KMS-11 (cell line): ENCODE measurements at regions not wholly inside any gene's neighbourhood (a gene's known extent, or its start where the extent isn't known, plus 50 kb on each side); places are given as distances from the start of the nearest gene placed in this dataset.

ENCODE experiments used
- H2AFZ ChIP-seq: fragments of 200-600 bp; sonication (generic); 2 replicates; pipeline ENCODE4 v1.6.1; 2016; ENCODE audit warnings: antibody characterized with exemption, mixed run types, low read depth
- H3K27ac ChIP-seq: fragments of 200-600 bp; sonication (generic); 2 replicates; pipeline ENCODE4 v1.6.1; 2016; ENCODE audit warnings: mild to moderate bottlenecking, mixed run types
- H3K27me3 ChIP-seq: fragments of 200-600 bp; sonication (generic); 2 replicates; pipeline ENCODE4 v1.6.1; 2017; ENCODE audit warnings: mild to moderate bottlenecking, low read depth, mixed run types, moderate library complexity; ENCODE audit not compliant: insufficient read depth
- H3K36me3 ChIP-seq: fragments of 200-600 bp; sonication (generic); 2 replicates; pipeline ENCODE4 v1.6.1; 2017; ENCODE audit warnings: mild to moderate bottlenecking, mixed run types; ENCODE audit not compliant: insufficient read depth
- H3K4me1 ChIP-seq: fragments of 200-600 bp; sonication (generic); 2 replicates; pipeline ENCODE4 v1.6.1; 2016; ENCODE audit warnings: mild to moderate bottlenecking, low read depth, mixed run types; ENCODE audit not compliant: poor library complexity, severe bottlenecking
- H3K4me2 ChIP-seq: fragments of 200-600 bp; sonication (generic); 2 replicates; pipeline ENCODE4 v1.7.0; 2016; ENCODE audit warnings: mild to moderate bottlenecking, mixed run types
- H3K4me3 ChIP-seq: fragments of 200-600 bp; sonication (generic); IDR thresholded peaks from 2 replicates; pipeline ENCODE4 v1.6.1; 2017; ENCODE audit warnings: low read depth, low read length, mixed read lengths; ENCODE audit not compliant: insufficient read depth
- H3K79me2 ChIP-seq: fragments of 200-600 bp; sonication (generic); 2 replicates; pipeline ENCODE4 v1.6.1; 2016; ENCODE audit warnings: low read depth, mixed run types; ENCODE audit not compliant: insufficient read depth
- H3K9ac ChIP-seq: fragments of 200-600 bp; sonication (generic); 2 replicates; pipeline ENCODE4 v1.6.1; 2016; ENCODE audit warnings: mild to moderate bottlenecking, mixed run types
- H4K20me1 ChIP-seq: fragments of 200-600 bp; sonication (generic); 2 replicates; pipeline ENCODE4 v1.6.1; 2016; ENCODE audit warnings: mild to moderate bottlenecking, mixed run types; ENCODE audit not compliant: insufficient read depth
- TF ChIP-seq, protein P1 (sequence below): fragments of 200-600 bp; sonication (generic); conservative IDR thresholded peaks from 2 replicates; pipeline ENCODE4 v1.6.1; 2017; ENCODE audit warnings: low read depth, mild to moderate bottlenecking, antibody characterized with exemption, low read length, moderate library complexity, mixed read lengths

DNA sequence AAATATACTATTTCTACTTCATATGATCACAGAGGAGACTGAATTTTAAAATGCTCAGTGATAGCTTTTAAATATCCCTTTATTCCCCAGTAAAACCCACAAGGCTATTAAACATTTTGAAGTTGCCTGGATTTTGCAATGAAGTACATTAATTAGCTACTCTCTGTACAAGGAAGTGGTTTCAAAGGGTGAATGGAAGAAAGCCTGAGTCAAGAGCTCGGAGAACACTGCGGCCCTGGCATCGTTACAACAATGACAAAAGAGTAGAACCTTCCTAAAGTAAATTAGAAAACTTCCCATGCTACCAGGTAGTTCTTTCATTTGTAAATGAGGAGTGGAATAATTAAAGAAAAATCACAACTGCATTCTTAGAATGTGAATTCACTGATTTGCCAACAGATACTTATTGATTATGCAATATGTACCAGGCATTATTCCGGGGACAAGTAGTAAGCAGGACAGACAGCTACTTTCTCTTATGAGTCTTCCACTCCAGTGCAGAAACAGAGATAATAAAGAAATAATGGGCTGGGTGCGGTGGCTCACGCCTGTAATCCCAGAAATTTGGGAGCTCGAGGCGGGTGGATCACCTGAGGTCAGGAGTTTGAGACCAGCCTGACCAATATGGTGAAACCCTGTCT lies 63.0 kb downstream of the ZNF22 start:
- no peak overlapping the region for H3K9ac ChIP-seq
- H3K27me3 ChIP-seq = no peaks in the 10 kb centered on the region
- peaks cover 12% of the 10 kb centered on the region for H3K4me1 ChIP-seq
- no peaks in the 10 kb centered on the region for H3K36me3 ChIP-seq
- H3K27ac ChIP-seq = no peak overlapping the region
- H3K4me2 ChIP-seq = no peak overlapping the region
- no peak overlapping the region for H2AFZ ChIP-seq
- TF ChIP-seq, protein P1, sequence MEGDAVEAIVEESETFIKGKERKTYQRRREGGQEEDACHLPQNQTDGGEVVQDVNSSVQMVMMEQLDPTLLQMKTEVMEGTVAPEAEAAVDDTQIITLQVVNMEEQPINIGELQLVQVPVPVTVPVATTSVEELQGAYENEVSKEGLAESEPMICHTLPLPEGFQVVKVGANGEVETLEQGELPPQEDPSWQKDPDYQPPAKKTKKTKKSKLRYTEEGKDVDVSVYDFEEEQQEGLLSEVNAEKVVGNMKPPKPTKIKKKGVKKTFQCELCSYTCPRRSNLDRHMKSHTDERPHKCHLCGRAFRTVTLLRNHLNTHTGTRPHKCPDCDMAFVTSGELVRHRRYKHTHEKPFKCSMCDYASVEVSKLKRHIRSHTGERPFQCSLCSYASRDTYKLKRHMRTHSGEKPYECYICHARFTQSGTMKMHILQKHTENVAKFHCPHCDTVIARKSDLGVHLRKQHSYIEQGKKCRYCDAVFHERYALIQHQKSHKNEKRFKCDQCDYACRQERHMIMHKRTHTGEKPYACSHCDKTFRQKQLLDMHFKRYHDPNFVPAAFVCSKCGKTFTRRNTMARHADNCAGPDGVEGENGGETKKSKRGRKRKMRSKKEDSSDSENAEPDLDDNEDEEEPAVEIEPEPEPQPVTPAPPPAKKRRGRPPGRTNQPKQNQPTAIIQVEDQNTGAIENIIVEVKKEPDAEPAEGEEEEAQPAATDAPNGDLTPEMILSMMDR = no peak
- no peak overlapping the region for H3K4me3 ChIP-seq
- no peaks in the 10 kb centered on the region for H4K20me1 ChIP-seq
- H3K79me2 ChIP-seq = no peaks in the 10 kb centered on the region

DNA sequence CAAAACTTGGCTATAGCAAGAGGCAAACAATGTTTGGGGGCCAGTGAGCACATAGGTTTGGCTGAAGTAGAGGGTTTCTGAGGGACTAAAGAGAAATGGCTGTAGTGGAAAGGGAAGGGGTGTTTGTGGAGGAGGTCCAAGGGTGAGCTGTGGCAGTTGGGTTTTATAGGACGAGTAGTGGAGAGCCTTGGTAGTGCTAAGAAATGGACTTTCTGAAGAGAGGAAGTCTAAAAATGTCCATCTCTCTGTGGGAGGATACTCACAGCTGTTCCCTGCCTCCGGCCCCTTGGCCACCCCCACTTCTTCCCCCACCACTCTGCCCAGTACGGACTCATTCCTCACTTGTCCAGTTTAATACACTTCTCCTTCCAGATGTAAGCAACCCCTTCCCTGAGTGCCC lies 64.3 kb downstream of the ZNF22 start:
- Histone ChIP-seq H3K4me2 (no peak overlapping the region), H3K4me1 (peaks cover 12% of the 10 kb centered on the region), H3K4me3 (no peak overlapping the region), H2AFZ (no peak overlapping the region; the same call in 1 of the 2 replicates), H3K27ac (no peak overlapping the region), H3K79me2 (no peaks in the 10 kb centered on the region), H3K9ac (no peak overlapping the region), H3K36me3 (no peaks in the 10 kb centered on the region), H3K27me3 (no peaks in the 10 kb centered on the region), H4K20me1 (no peaks in the 10 kb centered on the region)
- TF ChIP-seq, protein P1 = no peak

DNA sequence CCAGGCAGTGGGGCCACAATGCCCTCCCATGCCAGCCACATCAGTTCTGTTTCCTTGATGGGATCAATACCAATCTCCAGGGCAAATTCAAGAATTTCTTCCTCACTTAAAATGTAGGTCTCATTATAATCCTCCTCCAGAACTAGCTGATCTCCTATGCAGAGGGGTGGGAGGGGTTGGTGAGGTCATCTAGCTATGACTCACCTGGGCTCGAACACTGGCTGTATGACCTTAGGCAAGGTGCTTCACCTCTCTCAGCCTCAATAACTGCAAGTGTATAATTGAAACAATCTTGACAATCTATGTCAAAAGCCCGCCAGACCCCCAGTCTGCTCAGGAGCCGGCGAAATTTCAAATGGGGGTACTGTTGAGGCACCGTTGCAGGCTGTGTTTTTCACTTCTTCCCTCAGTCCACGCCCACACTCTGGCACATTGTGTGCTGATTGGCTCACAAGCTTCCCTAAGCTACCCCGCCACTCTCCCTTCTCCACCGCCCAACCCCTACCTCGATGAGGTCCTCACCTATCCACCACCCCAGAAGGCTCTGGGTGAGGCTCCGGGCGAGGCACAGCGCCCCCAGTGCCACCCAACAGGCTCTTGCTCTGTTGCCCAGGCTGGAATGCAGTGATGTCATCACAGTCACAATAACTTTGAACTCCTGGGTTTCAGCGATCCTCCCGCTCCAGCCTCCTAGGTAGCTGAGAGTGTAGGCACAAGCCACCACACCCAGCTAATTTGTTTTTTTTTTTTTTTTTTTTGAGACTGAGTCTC lies 70.5 kb downstream of the ZNF22 start:
- H3K4me1 ChIP-seq = no peaks in the 10 kb centered on the region
- no peak overlapping the region for H3K27ac ChIP-seq
- H3K27me3 ChIP-seq = no peaks in the 10 kb centered on the region
- no peaks in the 10 kb centered on the region for H3K36me3 ChIP-seq
- H3K4me2 ChIP-seq = no peak overlapping the region
- H2AFZ ChIP-seq = no peak overlapping the region
- TF ChIP-seq, protein P1 = no peak
- no peak overlapping the region for H3K9ac ChIP-seq
- H3K79me2 ChIP-seq = no peaks in the 10 kb centered on the region
- H3K4me3 ChIP-seq = no peak overlapping the region
- no peaks in the 10 kb centered on the region for H4K20me1 ChIP-seq

DNA sequence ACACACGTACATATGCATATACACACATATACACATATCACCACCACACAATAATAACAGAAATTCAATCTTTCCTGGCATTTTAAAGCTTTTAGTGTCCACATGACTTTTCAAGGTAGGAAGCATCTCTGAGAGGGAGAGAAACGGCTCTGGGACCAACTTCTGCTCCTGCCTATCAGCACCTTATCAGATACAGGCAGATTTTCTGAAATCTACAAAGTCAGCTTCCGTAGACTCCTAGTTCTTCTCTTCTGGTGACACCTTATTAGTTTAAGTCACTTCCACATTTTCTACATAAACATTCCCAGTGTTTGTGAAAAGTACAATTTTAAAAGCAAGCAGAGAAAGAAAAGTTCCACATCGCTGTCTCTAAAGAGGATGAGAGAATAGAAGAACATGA lies 74.5 kb downstream of the ZNF22 start:
- no peaks in the 10 kb centered on the region for H4K20me1 ChIP-seq
- TF ChIP-seq, protein P1 = no peak
- no peak overlapping the region for H3K4me3 ChIP-seq
- no peak overlapping the region for H3K27ac ChIP-seq
- H3K9ac ChIP-seq = no peak overlapping the region
- H2AFZ ChIP-seq = no peak overlapping the region
- H3K27me3 ChIP-seq = no peaks in the 10 kb centered on the region
- H3K4me1 ChIP-seq = no peaks in the 10 kb centered on the region
- no peaks in the 10 kb centered on the region for H3K36me3 ChIP-seq
- no peaks in the 10 kb centered on the region for H3K79me2 ChIP-seq
- no peak overlapping the region for H3K4me2 ChIP-seq
